CD4-positive, alpha-beta T cell treated with Interleukin-4 for 4 hours (primary cell): ENCODE measurements at regions not wholly inside any gene's neighbourhood (a gene's known extent, or its start where the extent isn't known, plus 50 kb on each side); places are given as distances from the start of the nearest gene placed in this dataset.
A peak's percentile ranks its signal among the peaks of the same experiment; 100 is the strongest.
"Not testable (repeated sequence)": the region's sequence is repeated elsewhere in the genome, so short reads cannot be mapped to it uniquely, and the experiment has no call there.

Source experiments
- DNase-seq: peaks from one replicate; pipeline ENCODE4 v3.0.0-alpha.2; 2020

GRCh38 chr3:182653065-182653464 is 140.2 kb upstream of the ATP11B start:
- DNase-seq = not testable (repeated sequence)

- DNase-seq = no peak
These were observed 124.8 kb upstream of the ATP11B start for GRCh38 chr3:182668541-182668940.

- no peak for DNase-seq
These were observed 124.3 kb upstream of the ATP11B start for GRCh38 chr3:182668974-182669373.

- no peak for DNase-seq
These were observed 121.8 kb upstream of the ATP11B start for GRCh38 chr3:182671541-182671940.

- DNase-seq = no peak
These were observed 121.4 kb upstream of the ATP11B start for GRCh38 chr3:182671942-182672341.

- no peak for DNase-seq
These were observed 120.0 kb upstream of the ATP11B start for GRCh38 chr3:182673336-182673735.

- peak; percentile 15 for DNase-seq
These were observed 110.8 kb upstream of the ATP11B start for GRCh38 chr3:182682263-182683241.

- DNase-seq = peak; percentile 65
These were observed 109.9 kb upstream of the ATP11B start for GRCh38 chr3:182683453-182683852.

GRCh38 chr3:182683858-182684257 is 109.4 kb upstream of the ATP11B start:
- DNase-seq = no peak

- DNase-seq = no peak
These were observed 107.0 kb upstream of the ATP11B start for GRCh38 chr3:182686033-182686886.

- DNase-seq = no peak
These were observed 103.1 kb upstream of the ATP11B start for GRCh38 chr3:182690172-182690571.

GRCh38 chr3:182692021-182692420 is 101.3 kb upstream of the ATP11B start:
- DNase-seq = no peak

- DNase-seq = no peak
These were observed 100.6 kb upstream of the ATP11B start for GRCh38 chr3:182692695-182693094.

- DNase-seq = no peak
These were observed 99.6 kb upstream of the ATP11B start for GRCh38 chr3:182693723-182694122.

- DNase-seq = no peak
These were observed 96.4 kb upstream of the ATP11B start for GRCh38 chr3:182696916-182697315.

- no peak for DNase-seq
These were observed 95.9 kb upstream of the ATP11B start for GRCh38 chr3:182697345-182697919.

- DNase-seq = no peak
These were observed 95.2 kb upstream of the ATP11B start for GRCh38 chr3:182698078-182698477.

- DNase-seq = no peak
These were observed 93.6 kb upstream of the ATP11B start for GRCh38 chr3:182699550-182700170.

- DNase-seq = no peak
These were observed 91.1 kb upstream of the ATP11B start for GRCh38 chr3:182702216-182702615.

- DNase-seq = no peak
These were observed 90.1 kb upstream of the ATP11B start for GRCh38 chr3:182703233-182703632.

- no peak for DNase-seq
These were observed 88.4 kb upstream of the ATP11B start for GRCh38 chr3:182704926-182705325.

- DNase-seq = no peak
These were observed 84.5 kb upstream of the ATP11B start for GRCh38 chr3:182708810-182709209.

- DNase-seq = no peak
These were observed 84.0 kb upstream of the ATP11B start for GRCh38 chr3:182709306-182709705.
